HepG2 (cell line): ENCODE measurements at regions not wholly inside any gene's neighbourhood (a gene's known extent, or its start where the extent isn't known, plus 50 kb on each side); places are given as distances from the start of the nearest gene placed in this dataset.

Source experiments
- ATAC-seq: fragments of 200-7000 bp; cut with Tn5 transposase; 3 replicates; pipeline ENCODE4 v1.9.1; 2020; ENCODE audit warnings: mild to moderate bottlenecking, moderate library complexity
- BruUV-seq: library from RNA; stranded (reverse); fragments of 400-500 nt; replicated peaks from 2 replicates; lab custom pipeline; 2021; lab: Mats Ljungman, UMichigan
- CTCF ChIA-PET: fragments of 300-600 bp; formaldehyde crosslinking; extraction: SDS; loops from one replicate; lab custom pipeline; 2021; ENCODE audit warnings: low total read pairs, inconsistent platforms, low intra/inter-chr PET ratio; lab: Yijun Ruan, JAX
- POLR2A ChIA-PET: fragments of 350-600 bp; sonication (Branson Sonifier 250); formaldehyde crosslinking; loops from one replicate; lab custom pipeline; 2020; ENCODE audit warnings: antibody characterized with exemption, inconsistent platforms; lab: Yijun Ruan, JAX
- DNase-seq: peaks from one replicate; pipeline ENCODE4 v3.0.0-alpha.2; 2015; ENCODE audit warnings: low spot score
- FAIRE-seq: peaks from 3 replicates; lab custom pipeline; 2011; peaks lifted over from hg19 to GRCh38; lab: Jason Lieb, UNC
- H2AFZ ChIP-seq: one replicate; pipeline ENCODE4 v1.6.1; 2011; ENCODE audit warnings: low read length, inconsistent platforms
- H3K27ac ChIP-seq: fragments of 300-600 bp; 3 replicates; pipeline ENCODE4 v1.8.0; 2011; ENCODE audit warnings: mixed run types, mild to moderate bottlenecking, mixed read lengths, low read length, inconsistent platforms; ENCODE audit not compliant: insufficient read depth; ENCODE audit errors: extremely low read length
- H3K27me3 ChIP-seq, 2 experiments: fragments of 200-600 bp in 1 of 2; 2 replicates in 1 of 2; 3 replicates in 1 of 2; pipeline versions ENCODE4 v1.6.0 to v1.8.0; 2011; ENCODE audit warnings: low read length in 2 of 2, mild to moderate bottlenecking in 2 of 2, moderate library complexity in 2 of 2, inconsistent platforms in 1 of 2; ENCODE audit not compliant: insufficient read depth in 2 of 2, control insufficient read depth in 1 of 2
- H3K36me3 ChIP-seq, 2 experiments: fragments of 200-600 bp in 1 of 2; replicated peaks in 1 of 2; 2 replicates in 1 of 2; 3 replicates in 1 of 2; pipeline versions ENCODE4 v1.5.1 to v1.8.0; 2011; ENCODE audit warnings: low read length in 2 of 2, inconsistent platforms in 1 of 2; ENCODE audit not compliant: insufficient read depth in 2 of 2, control insufficient read depth in 1 of 2
- H3K4me1 ChIP-seq: 2 replicates; pipeline ENCODE4 v1.5.1; 2012; ENCODE audit warnings: low read length, inconsistent platforms; ENCODE audit not compliant: insufficient read depth
- H3K4me2 ChIP-seq: 2 replicates; pipeline ENCODE4 v1.6.0; 2011; ENCODE audit warnings: low read depth, low read length, inconsistent platforms
- H3K4me3 ChIP-seq, 3 experiments: fragments of 200-600 bp in 1 of 3; sonication (generic), shearing (Covaris generic) in 1 of 3; replicated peaks in 1 of 3; 2 replicates each; pipeline ENCODE4 v1.5.1; 2011 to 2016; ENCODE audit warnings: low read length in 3 of 3, inconsistent platforms in 2 of 3, low read depth in 2 of 3, mild to moderate bottlenecking in 2 of 3, control low read depth in 1 of 3, mixed read lengths in 1 of 3; ENCODE audit not compliant: insufficient read depth in 1 of 3
- H3K79me2 ChIP-seq: one replicate; pipeline ENCODE4 v1.6.1; 2011; ENCODE audit warnings: low read length, inconsistent platforms; ENCODE audit not compliant: insufficient read depth
- H3K9ac ChIP-seq: 2 replicates; pipeline ENCODE4 v1.6.0; 2011; ENCODE audit warnings: mild to moderate bottlenecking, low read depth, low read length, inconsistent platforms; ENCODE audit not compliant: insufficient read depth
- H3K9me3 ChIP-seq: 2 replicates; pipeline ENCODE4 v1.5.1; 2012; ENCODE audit warnings: mild to moderate bottlenecking, low read length
- H4K20me1 ChIP-seq: 2 replicates; pipeline ENCODE4 v1.6.0; 2011; ENCODE audit warnings: inconsistent platforms, mild to moderate bottlenecking, low read length, moderate library complexity; ENCODE audit not compliant: insufficient read depth
- DBP ChIP-seq: sonication (generic); formaldehyde crosslinking; IDR thresholded peaks from 2 replicates; pipeline ENCODE4 v1.4.0; 2020; ENCODE audit warnings: missing genetic modification reagents; ENCODE audit errors: not compliant biosample characterization
- HCFC1 ChIP-seq: fragments of 150-350 bp; IDR thresholded peaks from 2 replicates; pipeline ENCODE4 v1.6.1; 2014; ENCODE audit warnings: low read depth, low read length
- MAFG ChIP-seq: sonication (generic); formaldehyde crosslinking; IDR thresholded peaks from 2 replicates; pipeline ENCODE4 v1.5.1; 2020; ENCODE audit warnings: mild to moderate bottlenecking, missing genetic modification reagents
- MEIS1 ChIP-seq: sonication (generic); formaldehyde crosslinking; IDR thresholded peaks from 2 replicates; pipeline ENCODE4 v1.9.0; 2021; ENCODE audit warnings: mild to moderate bottlenecking, missing genetic modification reagents, moderate library complexity, borderline replicate concordance
- TERF1 ChIP-seq: sonication (generic); formaldehyde crosslinking; IDR thresholded peaks from 2 replicates; pipeline ENCODE4 v1.8.0; 2022; ENCODE audit warnings: mild to moderate bottlenecking, missing genetic modification reagents, moderate library complexity
- TMF1 ChIP-seq: sonication (generic); formaldehyde crosslinking; IDR thresholded peaks from 2 replicates; pipeline ENCODE4 v1.8.1; 2022; ENCODE audit warnings: low read depth, missing genetic modification reagents
- ZNF20 ChIP-seq: sonication (generic); formaldehyde crosslinking; IDR thresholded peaks from 2 replicates; pipeline ENCODE4 v1.4.0; 2020; ENCODE audit warnings: mild to moderate bottlenecking, moderate library complexity, missing genetic modification reagents
- ZNF615 ChIP-seq: sonication (generic); formaldehyde crosslinking; IDR thresholded peaks from 2 replicates; pipeline ENCODE4 v1.5.0; 2020; ENCODE audit warnings: mild to moderate bottlenecking, missing genetic modification reagents, borderline replicate concordance
- ZNF652 ChIP-seq: IDR thresholded peaks from 2 replicates; pipeline ENCODE4 v1.6.1; 2016; ENCODE audit warnings: low read depth, borderline replicate concordance
- ZNF772 ChIP-seq: sonication (generic); formaldehyde crosslinking; IDR thresholded peaks from 2 replicates; pipeline ENCODE4 v1.5.0; 2020; ENCODE audit warnings: mild to moderate bottlenecking, missing genetic modification reagents
- ZNF850 ChIP-seq: sonication (generic); formaldehyde crosslinking; conservative IDR thresholded peaks from 2 replicates; pipeline ENCODE4 v1.9.0; 2021; ENCODE audit warnings: mild to moderate bottlenecking, missing genetic modification reagents
- in situ Hi-C: cut with HindIII; loops from 2 replicates; pipeline ENCODE4 v1.10.0; 2017; ENCODE audit warnings: low pct_unique_long_range_greater_than_20kb; ENCODE audit not compliant: extremely low pct_ligation_motif_present
- intact Hi-C: fragments of 100-400 bp; cut with micrococcal nuclease; formaldehyde crosslinking; loops from one replicate; pipeline ENCODE4 v1.10.0; 2022; ENCODE audit not compliant: unreplicated experiment
- TF ChIP-seq, protein P1 (sequence below): sonication (generic); formaldehyde crosslinking; IDR thresholded peaks from 2 replicates; pipeline ENCODE4 v1.5.0; 2020; ENCODE audit warnings: mild to moderate bottlenecking, missing genetic modification reagents
- TF ChIP-seq, protein P2 (sequence below): IDR thresholded peaks from 2 replicates; pipeline ENCODE4 v1.6.1; 2016; ENCODE audit warnings: control low read depth

DNA sequence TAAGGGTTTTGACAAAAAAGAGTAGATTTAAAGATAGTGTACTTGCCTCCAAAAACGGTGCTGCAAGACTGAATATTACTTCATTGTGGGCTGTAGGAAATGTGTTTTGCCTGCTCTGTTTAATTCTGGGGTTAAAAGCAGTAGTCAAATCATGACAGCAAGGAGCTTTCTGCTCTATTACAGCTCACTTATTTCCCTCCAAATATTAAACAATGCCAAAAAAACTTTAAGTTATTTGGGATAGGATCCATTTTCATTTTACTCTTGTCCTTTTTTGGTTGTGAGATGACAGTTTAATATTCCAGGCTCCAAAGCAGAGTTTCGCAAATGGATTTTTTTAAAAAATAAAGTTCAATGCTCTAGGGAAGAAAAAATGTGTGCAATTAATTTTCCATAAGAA is 340.4 kb upstream of the RGMB start (continued):
- TF ChIP-seq DBP (CRISPR knock-in tag) = no peak
- TF ChIP-seq MEIS1 (CRISPR knock-in tag) = no peak
- TF ChIP-seq TERF1 (CRISPR knock-in tag) = no peak
- no peak for TF ChIP-seq HCFC1
- TF ChIP-seq TMF1 (CRISPR knock-in tag) = no peak

DNA sequence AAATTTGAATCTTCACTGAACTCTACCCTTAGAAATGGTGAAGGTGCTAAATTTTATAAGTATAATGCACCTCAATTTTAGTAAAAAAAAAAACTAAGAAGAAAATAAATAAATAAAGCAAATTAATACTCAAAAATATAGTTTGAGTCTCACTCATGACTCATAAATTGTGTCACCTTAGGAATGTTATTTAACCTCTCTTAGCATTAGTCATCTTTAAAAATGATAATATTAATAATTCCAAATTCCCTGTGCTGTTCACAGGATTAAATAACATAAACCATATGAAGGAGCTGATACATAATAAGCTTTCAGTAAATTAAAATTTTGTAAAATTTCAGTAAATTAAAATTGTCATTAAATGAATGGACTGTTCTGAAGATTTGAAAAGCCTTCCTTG is 339.8 kb upstream of the RGMB start:
- Histone ChIP-seq H3K9ac (no peak overlapping the region), H3K36me3 (no peaks in the 10 kb centered on the region), H3K27me3 (no peaks in the 10 kb centered on the region), H3K4me1 (no peaks in the 10 kb centered on the region), H3K79me2 (no peaks in the 10 kb centered on the region), H4K20me1 (no peaks in the 10 kb centered on the region), H3K4me2 (no peak overlapping the region), H2AFZ (no peak overlapping the region)
- in situ Hi-C loops = no loop called here
- DNase-seq (no peak), FAIRE-seq (no peak)
- POLR2A ChIA-PET = no interaction called here
- CTCF ChIA-PET = no interaction called here
- no TSS peak for BruUV-seq
- TF ChIP-seq ZNF20 (CRISPR knock-in tag) (no peak), ZNF652 (CRISPR knock-in tag) (no peak), ZNF615 (CRISPR knock-in tag) (no peak), ZNF850 (CRISPR knock-in tag) (no peak), ZNF772 (no peak), MAFG (CRISPR knock-in tag) (no peak)
- TF ChIP-seq, protein P1, sequence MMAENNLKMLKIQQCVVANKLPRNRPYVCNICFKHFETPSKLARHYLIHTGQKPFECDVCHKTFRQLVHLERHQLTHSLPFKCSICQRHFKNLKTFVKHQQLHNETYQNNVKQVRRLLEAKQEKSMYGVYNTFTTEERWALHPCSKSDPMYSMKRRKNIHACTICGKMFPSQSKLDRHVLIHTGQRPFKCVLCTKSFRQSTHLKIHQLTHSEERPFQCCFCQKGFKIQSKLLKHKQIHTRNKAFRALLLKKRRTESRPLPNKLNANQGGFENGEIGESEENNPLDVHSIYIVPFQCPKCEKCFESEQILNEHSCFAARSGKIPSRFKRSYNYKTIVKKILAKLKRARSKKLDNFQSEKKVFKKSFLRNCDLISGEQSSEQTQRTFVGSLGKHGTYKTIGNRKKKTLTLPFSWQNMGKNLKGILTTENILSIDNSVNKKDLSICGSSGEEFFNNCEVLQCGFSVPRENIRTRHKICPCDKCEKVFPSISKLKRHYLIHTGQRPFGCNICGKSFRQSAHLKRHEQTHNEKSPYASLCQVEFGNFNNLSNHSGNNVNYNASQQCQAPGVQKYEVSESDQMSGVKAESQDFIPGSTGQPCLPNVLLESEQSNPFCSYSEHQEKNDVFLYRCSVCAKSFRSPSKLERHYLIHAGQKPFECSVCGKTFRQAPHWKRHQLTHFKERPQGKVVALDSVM = no peak
- TF ChIP-seq, protein P2, sequence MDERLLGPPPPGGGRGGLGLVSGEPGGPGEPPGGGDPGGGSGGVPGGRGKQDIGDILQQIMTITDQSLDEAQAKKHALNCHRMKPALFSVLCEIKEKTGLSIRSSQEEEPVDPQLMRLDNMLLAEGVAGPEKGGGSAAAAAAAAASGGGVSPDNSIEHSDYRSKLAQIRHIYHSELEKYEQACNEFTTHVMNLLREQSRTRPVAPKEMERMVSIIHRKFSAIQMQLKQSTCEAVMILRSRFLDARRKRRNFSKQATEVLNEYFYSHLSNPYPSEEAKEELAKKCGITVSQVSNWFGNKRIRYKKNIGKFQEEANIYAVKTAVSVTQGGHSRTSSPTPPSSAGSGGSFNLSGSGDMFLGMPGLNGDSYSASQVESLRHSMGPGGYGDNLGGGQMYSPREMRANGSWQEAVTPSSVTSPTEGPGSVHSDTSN (CRISPR knock-in tag) = no peak
- TF ChIP-seq, all 625 proteins: peak for 0
- no peak for ATAC-seq
- H3K4me3 ChIP-seq = no peak overlapping the region
- H3K27ac ChIP-seq = no peak overlapping the region
- intact Hi-C loops = no loop called here
- H3K9me3 ChIP-seq = no peaks in the 10 kb centered on the region
